ENCODE measurements at regions not wholly inside any gene's neighbourhood (a gene's known extent, or its start where the extent isn't known, plus 50 kb on each side); places are given as distances from the start of the nearest gene placed in this dataset.

DNA sequence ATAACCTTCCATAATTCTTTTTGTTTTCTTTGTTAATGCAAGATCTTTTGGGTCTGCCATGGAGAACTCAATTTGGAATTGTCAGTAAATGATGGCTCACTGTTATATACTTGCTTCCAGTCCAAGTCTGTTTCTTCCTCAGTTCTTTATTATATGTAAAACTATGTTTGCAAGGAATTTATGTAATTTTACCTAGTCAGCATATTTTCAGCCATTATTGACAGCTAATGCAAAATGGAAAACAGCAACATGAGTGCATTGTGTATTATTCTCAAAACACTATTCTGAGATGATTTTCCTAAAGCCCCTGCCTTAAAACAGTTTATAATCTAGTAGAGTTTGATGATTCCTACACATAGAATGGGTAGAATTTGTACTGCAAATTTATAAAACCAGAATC, 167.5 kb downstream of the TANC2 start:
- no peaks in the 10 kb centered on the region for H3K9me3 ChIP-seq
- no peak for ATAC-seq
- H3K4me1 ChIP-seq = peaks cover 9% of the 10 kb centered on the region
- no peak for DNase-seq
- H3K27me3 ChIP-seq (ENCODE audit: low read depth) = no peaks in the 10 kb centered on the region
- TF ChIP-seq, protein P1, sequence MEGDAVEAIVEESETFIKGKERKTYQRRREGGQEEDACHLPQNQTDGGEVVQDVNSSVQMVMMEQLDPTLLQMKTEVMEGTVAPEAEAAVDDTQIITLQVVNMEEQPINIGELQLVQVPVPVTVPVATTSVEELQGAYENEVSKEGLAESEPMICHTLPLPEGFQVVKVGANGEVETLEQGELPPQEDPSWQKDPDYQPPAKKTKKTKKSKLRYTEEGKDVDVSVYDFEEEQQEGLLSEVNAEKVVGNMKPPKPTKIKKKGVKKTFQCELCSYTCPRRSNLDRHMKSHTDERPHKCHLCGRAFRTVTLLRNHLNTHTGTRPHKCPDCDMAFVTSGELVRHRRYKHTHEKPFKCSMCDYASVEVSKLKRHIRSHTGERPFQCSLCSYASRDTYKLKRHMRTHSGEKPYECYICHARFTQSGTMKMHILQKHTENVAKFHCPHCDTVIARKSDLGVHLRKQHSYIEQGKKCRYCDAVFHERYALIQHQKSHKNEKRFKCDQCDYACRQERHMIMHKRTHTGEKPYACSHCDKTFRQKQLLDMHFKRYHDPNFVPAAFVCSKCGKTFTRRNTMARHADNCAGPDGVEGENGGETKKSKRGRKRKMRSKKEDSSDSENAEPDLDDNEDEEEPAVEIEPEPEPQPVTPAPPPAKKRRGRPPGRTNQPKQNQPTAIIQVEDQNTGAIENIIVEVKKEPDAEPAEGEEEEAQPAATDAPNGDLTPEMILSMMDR (IDR thresholded peaks at IDR 0.05) = no peak
- H3K36me3 ChIP-seq = no peaks in the 10 kb centered on the region
- intact Hi-C loops (cut with DNase I) = no loop called here
- no peak overlapping the region for H3K4me3 ChIP-seq
- no peak overlapping the region for H3K27ac ChIP-seq

DNA sequence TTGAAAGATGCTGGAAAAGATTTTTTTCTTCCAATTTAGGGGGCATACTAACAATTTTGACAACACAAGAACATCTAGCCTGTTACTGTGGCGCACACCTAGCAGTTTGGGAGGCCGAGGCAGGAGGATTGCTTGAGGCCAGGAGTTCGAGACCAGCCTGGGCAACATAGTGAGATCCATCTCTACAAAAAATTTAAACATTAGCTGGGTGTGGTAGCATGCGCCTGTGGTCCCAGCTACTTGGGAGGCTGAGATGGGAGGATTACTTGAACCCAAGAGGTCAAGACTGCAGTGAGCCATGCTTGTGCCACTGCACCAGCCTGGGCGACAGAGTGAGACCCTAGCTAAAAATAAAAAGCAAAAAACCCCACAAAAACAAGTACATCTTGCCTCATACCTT, 168.8 kb downstream of the TANC2 start:
- Histone ChIP-seq H3K36me3 (no peaks in the 10 kb centered on the region), H3K4me3 (no peak overlapping the region), H3K27ac (no peak overlapping the region), H3K27me3 (ENCODE audit: low read depth) (no peaks in the 10 kb centered on the region), H3K4me1 (peaks cover 9% of the 10 kb centered on the region), H3K9me3 (no peaks in the 10 kb centered on the region)
- intact Hi-C loops (cut with DNase I) = no loop called here
- ATAC-seq = no peak
- TF ChIP-seq, protein P1 (IDR thresholded peaks at IDR 0.05) = no peak
- no peak for DNase-seq

DNA sequence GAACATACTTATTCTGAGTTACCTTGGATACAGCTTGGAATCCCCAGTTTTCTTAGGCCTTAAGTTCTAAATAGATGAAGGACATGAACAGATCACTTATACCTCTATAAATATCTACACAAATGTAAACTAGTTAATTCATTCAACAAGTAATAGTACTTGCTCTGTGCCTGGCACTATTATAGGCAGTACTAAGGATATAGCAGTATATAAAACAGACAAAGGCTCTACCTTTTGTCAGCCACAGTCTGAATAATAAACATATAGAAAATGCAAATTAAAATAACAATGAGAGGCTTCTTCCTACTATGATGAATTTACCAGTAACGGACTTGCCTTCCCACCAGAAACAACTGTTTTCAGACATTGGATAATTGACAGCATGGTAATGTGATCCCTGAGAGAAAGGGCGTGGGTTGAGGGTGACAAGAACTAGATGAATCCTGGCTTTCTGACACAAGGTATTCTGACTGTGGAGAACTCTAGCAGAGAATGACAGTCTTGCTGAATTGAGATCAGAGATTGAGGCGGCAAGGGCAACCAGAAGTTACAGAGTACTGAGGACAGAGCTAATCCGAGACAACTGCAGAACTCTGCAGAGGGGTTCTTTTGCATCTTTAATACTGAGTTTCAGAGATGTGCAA, 170.5 kb downstream of the TANC2 start:
- no peak for DNase-seq
- intact Hi-C loops (cut with DNase I) = no loop called here
- no peak for ATAC-seq

DNA sequence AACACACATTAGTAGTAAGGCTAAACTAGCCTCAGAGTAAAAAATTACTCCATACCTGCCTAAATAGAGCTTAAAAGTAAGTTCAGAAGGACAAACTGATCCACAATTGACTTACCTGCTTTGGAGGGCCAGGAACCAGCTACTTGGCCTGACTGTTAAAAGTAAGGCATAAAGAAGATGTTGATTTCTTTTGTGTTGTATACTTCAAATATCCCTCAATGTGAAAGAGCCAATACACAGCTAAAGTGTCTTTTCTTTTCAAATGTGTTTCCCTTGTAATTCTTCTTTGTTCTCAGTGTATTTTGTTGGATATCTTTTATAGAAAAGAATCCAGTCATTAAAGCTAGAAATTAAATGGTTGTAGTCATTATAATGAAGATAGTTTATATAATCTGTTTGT, 171.1 kb downstream of the TANC2 start:
- intact Hi-C loops (cut with DNase I) = no loop called here
- no peak for DNase-seq
- Histone ChIP-seq H3K4me3 (no peak overlapping the region), H3K27me3 (ENCODE audit: low read depth) (no peaks in the 10 kb centered on the region), H3K4me1 (peaks cover 9% of the 10 kb centered on the region), H3K27ac (no peak overlapping the region), H3K36me3 (no peaks in the 10 kb centered on the region), H3K9me3 (no peaks in the 10 kb centered on the region)
- TF ChIP-seq, protein P1 (IDR thresholded peaks at IDR 0.05) = no peak
- no peak for ATAC-seq

More for the DNA sequence above, 170.5 kb downstream of the TANC2 start:
- H3K27ac ChIP-seq = no peak overlapping the region
- no peaks in the 10 kb centered on the region for H3K27me3 ChIP-seq (ENCODE audit: low read depth)
- H3K4me3 ChIP-seq = no peak overlapping the region
- peaks cover 9% of the 10 kb centered on the region for H3K4me1 ChIP-seq
- TF ChIP-seq, protein P1 (IDR thresholded peaks at IDR 0.05) = no peak
- no peaks in the 10 kb centered on the region for H3K9me3 ChIP-seq
- H3K36me3 ChIP-seq = no peaks in the 10 kb centered on the region

DNA sequence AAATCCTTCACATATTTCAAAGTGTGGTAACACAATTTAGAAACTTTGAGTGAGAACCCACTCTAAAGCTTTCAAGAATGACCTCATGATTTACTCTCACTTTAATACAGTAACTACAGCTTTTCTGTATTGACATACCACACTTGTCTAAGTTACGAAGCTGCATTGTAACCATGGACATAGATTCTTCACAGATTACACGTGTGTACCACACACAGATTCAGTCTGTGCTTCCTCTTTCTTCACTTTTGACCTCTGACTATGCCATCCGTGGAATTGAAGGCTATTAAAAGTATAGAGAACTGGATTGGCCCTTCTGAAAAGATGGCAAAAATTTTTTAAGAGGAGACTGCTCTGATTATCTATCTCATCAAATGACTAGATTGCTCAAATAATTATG, 172.7 kb downstream of the TANC2 start:
- no peak for DNase-seq
- TF ChIP-seq, protein P1 (IDR thresholded peaks at IDR 0.05) = no peak
- H3K4me1 ChIP-seq = peaks cover 9% of the 10 kb centered on the region
- H3K27ac ChIP-seq = peak overlapping the region; percentile 13
- no peaks in the 10 kb centered on the region for H3K9me3 ChIP-seq
- no peak overlapping the region for H3K4me3 ChIP-seq
- H3K27me3 ChIP-seq (ENCODE audit: low read depth) = no peaks in the 10 kb centered on the region
- H3K36me3 ChIP-seq = no peaks in the 10 kb centered on the region
- peak; percentile 86 to 88 for ATAC-seq
- intact Hi-C loops (cut with DNase I) = no loop called here
